Left colon (tissue), 2 donors: ENCODE measurements at regions not wholly inside any gene's neighbourhood (a gene's known extent, or its start where the extent isn't known, plus 50 kb on each side); places are given as distances from the start of the nearest gene placed in this dataset.

ENCODE experiments used
- ATAC-seq: fragments of 200-7000 bp; cut with Tn5 transposase; one replicate; pipeline ENCODE4 v1.9.1; 2020; ENCODE audit warnings: mild to moderate bottlenecking, moderate library complexity
- DNase-seq, 2 donors: peaks; one replicate each; pipeline ENCODE4 v3.0.0-alpha.2; 2020
- intact Hi-C, 2 donors: fragments of 100-400 bp; cut with DNase I in 1 of 2; cut with micrococcal nuclease in 1 of 2; formaldehyde crosslinking; loops; one replicate each; pipeline versions ENCODE4 v1.11.2 to v1.14.0; 2022; cut with DNase I, micrococcal nuclease
- donor health status: DM: no; HTN: no; CAD: no.
- donor health status: DM: yes; HTN: yes; CAD: no.

DNA sequence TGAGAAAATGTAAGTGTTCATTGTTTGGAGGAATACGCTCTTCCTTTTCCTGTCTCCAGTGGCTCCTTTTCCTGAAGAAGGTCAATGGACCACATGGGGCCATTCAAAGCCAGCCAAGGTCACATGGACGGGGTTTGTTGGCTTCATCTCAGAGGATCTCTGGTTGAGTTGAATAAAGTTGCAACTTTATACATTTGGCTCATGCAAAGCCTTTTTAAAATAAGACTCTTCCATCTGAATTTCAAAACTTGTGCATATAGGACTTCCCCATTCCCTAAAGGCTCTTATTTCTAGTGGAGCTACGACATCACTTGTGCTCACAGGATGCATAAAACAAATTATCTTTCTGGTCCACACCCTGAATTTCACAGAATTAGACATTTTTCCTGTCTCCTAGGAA is 235.5 kb downstream of the CMPK2 start:
- intact Hi-C loops, result no loop called here
- no peak for ATAC-seq
- DNase-seq, result no peak

DNA sequence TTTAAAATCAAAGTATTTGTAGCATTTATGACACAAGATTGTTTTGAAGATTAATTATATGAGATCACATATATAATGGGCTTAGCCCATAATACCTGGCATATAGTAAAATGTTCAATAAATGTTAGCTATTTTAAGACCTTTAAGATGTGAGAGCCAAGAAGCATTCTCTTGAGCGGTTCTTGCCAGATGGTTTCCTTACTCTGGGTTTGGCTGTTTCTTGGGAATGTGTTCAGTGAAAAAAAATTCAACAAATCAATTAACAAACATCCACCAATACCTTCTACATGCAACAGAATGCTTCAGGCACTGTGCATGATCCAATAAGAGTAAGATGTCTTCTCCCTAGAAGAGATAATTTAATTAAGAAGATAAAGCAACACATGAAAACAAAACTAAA is 230.4 kb downstream of the CMPK2 start:
- DNase-seq (no peak), ATAC-seq (no peak)
- intact Hi-C loops, result no loop called here

DNA sequence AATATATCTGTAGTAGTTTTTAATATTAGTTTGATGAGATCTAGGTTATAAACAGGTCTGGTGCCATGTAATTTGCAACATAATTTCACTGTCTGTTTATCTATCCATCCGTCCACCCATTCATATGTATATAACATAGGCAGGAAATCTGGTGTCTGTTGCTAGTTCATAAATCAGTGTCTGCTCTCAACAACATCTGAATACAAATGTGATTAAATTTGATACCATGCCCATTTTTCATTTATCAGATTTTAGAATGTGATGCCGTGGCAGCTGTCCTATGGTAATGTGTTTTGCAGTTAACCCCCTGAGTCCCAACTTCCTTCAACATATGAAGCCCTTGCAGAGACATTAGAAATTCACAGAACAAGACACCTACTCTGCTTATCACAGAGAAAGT is 228.4 kb downstream of the CMPK2 start:
- intact Hi-C loops, result no loop called here
- DNase-seq (no peak), ATAC-seq (no peak)

DNA sequence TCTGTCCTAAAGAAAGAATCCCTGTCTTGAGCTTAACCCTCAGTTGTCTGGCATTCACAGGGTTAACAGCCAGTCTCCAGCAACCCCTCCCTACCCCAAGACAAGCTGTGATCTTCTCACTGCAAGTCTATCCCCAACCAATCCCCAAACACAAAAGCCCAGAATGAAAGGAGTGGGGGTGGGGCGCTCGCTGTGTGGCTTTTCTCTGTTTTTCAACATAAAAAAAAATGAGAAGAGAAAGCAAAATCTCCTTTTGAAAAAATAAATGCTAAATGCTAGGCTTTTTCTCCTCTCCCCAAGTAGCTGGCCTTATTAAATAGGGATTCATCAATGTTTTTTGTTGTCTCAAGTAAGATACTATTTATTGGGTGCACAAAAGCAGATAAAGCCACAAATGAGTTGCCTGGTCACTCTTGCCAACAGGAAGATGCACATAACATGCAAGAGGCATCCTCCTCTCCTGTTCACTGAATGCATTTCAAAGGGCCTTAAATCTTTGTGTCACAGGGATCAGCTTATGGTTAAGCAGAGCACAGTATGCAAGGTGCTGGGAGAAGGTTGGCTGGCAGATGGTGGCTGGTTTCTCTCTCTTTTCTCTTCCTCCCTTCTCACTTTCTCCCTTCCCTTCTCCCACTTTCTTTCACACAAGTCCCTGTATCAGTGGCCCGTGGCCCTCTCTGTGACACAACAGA is 225.6 kb downstream of the CMPK2 start:
- intact Hi-C loops, result no loop called here
- ATAC-seq, result no peak
- DNase-seq, result no peak

GRCh38 chr2:6640621-6641015 is 225.1 kb downstream of the CMPK2 start:
- no peak for ATAC-seq
- DNase-seq, result no peak
- intact Hi-C loops, result no loop called here

DNA sequence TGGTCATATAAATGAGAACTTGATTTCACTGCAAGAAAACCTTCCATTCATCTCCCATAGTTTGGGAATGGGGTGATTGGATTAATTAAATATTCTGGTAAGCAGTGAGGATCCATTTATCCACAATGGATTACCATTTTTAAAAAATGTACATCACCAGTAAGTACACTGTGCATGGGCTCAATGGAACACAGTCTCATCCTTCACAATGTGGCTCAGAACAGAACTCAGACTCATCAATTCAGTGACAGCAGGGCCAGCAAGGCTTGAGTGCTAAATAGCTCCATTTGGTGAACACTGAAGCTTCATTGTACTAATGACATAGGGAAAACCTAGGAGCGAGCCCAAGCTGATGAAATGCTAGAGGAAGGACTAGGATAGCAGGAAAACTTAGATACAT is 223.8 kb downstream of the CMPK2 start:
- ATAC-seq, result no peak
- DNase-seq, result no peak

GRCh38 chr2:6644261-6644660 is 221.4 kb downstream of the CMPK2 start:
- DNase-seq, result no peak
- intact Hi-C loops, result no loop called here
- no peak for ATAC-seq

More for the DNA sequence above, 223.8 kb downstream of the CMPK2 start:
- intact Hi-C loops, result no loop called here

- intact Hi-C loops, result no loop called here
- no peak for DNase-seq
- no peak for ATAC-seq
Measured at GRCh38 chr2:6645004-6645403, 220.7 kb downstream of the CMPK2 start.

DNA sequence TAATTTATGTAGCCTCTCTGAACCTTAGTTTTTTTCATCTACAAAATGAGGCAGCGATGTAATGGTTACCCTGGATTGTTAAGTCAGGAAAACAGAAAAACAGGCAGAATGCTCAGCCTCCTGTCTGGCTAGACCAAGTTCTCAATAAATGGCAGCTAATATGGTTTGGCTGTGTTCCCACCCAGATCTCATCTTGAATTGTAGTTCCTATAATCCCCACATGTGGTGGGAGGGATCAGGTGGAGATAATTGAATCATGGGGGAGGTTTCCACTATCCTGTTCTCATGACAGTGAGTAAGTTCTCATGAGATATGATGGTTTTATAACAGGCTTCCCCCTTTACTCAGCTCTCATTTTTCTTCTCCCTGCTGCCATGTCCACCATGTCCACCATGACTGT is 220.0 kb downstream of the CMPK2 start:
- DNase-seq (no peak), ATAC-seq (no peak)
- intact Hi-C loops, result no loop called here

- ATAC-seq (no peak), DNase-seq (no peak)
- intact Hi-C loops, result no loop called here
Measured at GRCh38 chr2:6647046-6647445, 218.7 kb downstream of the CMPK2 start.

GRCh38 chr2:6648596-6649247 is 217.0 kb downstream of the CMPK2 start:
- intact Hi-C loops, result no loop called here
- no peak for ATAC-seq
- no peak for DNase-seq

GRCh38 chr2:6650311-6650710 is 215.4 kb downstream of the CMPK2 start:
- DNase-seq (no peak), ATAC-seq (no peak)
- intact Hi-C loops, result no loop called here

DNA sequence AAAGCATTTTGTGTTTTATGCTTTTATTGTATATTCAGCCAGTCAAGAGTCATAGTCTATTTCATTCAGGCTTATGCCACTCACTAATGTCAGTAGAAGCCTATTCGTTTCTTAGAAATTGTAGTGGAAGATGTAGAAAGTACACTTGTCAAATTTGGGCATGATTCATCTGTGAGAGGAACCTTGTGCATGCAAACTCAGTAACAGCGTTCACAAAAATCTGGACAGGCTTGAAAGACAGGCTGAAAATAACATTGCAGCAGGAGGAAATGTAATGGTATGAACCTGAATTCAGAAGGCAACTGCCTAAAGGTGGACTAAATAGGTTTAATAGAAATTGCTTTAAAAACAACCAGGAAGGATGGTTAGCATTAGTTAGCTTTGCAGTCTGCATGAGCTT is 213.5 kb downstream of the CMPK2 start:
- DNase-seq, result no peak
- intact Hi-C loops, result no loop called here
- ATAC-seq, result no peak

DNA sequence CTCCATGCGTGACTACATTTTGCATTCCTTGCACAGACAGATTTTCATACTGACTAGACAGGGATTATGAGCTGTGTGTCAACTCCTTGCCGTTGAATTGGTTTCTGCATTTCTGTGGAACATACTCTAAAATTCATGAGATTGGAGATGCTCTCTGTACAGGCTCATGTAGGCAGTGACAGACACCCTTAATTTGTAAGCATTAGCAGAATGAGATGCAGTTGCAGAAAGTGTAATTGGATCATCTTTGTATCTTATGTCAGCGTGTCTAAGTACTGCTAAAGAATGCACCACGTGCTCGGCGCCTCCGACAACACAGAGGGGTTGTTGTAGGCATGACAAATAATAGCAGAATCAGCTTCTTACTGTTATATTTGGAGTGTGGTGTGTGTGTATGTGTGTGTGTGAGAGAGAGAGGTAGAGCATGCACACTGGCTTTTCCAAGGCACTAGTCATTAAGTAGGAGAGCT is 212.4 kb downstream of the CMPK2 start:
- DNase-seq (no peak), ATAC-seq (no peak)
- intact Hi-C loops, result no loop called here

DNA sequence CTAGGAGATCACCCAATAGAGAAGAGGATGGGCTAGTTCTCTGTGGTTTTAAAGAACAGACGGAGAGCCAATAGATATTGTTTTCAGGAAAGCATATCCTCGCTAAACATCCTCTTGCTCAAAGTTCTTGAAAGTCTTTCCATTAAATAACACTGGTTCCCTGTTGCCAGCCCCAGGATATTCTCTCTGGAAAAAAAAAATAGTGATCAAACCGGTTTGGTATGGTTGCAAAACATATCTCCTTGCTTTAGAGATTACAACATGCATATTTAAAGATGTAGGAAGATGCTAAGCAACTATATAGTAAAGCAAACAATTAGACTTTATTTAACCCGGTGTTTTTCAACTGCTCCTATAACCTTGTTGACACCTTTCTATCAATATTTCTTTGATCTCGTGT is 211.4 kb downstream of the CMPK2 start:
- ATAC-seq (no peak), DNase-seq (no peak)
- intact Hi-C loops, result no loop called here

DNA sequence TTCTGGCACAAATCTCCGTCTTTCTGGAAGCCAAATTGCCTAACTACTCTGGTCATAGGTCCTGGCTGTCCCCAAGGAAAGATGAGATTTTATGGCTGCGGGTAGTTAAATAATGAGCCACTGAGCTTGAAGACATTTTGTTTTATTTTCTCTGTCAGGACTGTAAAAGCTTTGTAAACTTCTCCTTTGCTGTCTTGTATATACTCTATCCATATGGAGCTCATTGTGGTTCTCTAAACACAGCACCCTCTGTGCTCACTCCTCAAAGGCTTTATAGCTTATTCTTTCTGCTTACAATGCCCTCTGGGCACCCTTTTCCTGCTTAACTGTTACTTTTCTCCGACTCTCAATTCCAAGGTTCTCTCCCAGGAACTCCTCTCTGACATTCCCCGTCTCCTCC is 209.1 kb downstream of the CMPK2 start:
- DNase-seq (no peak), ATAC-seq (no peak)
- intact Hi-C loops, result no loop called here

- ATAC-seq, result no peak
- intact Hi-C loops, result no loop called here
- no peak for DNase-seq
Measured at GRCh38 chr2:6657136-6657535, 208.6 kb downstream of the CMPK2 start.

GRCh38 chr2:6657855-6658254 is 207.9 kb downstream of the CMPK2 start:
- DNase-seq (no peak), ATAC-seq (no peak)
- intact Hi-C loops, result no loop called here

GRCh38 chr2:6664332-6665061 is 201.2 kb downstream of the CMPK2 start:
- no peak for ATAC-seq
- intact Hi-C loops, result no loop called here
- no peak for DNase-seq
